ENCODE measurements at regions not wholly inside any gene's neighbourhood (a gene's known extent, or its start where the extent isn't known, plus 50 kb on each side); places are given as distances from the start of the nearest gene placed in this dataset.

DNA sequence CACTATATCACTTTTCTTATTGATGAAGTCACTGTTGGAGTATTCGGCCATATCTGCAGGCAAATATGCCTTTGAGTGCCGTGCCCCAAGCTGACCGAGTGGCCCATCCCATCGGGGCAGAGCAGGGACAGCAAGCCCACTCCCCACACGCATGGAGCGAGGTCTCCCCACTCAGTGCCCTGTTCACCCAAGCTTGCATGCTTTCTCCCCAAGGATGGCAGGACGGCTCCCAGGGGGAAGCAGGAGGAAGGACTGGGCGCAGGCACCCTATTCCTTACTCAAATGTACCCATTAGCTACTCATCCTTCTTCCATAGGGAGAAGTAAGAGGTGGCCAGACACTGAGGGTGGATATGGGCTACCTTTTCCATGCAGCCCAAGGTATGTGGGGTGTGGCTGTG lies 309.0 kb downstream of the IRX1 start:
- no peak for DNase-seq
- peaks cover 11% of the 10 kb centered on the region for H3K27me3 Mint-ChIP-seq (ENCODE audit: low read depth)
- Histone ChIP-seq H4K5ac (ENCODE audit: insufficient read length, low read depth, low read length) (no peak overlapping the region), H3K14ac (ENCODE audit: insufficient read depth, low read length) (no peak overlapping the region), H3K27ac (ENCODE audit: insufficient read length, low read depth, low read length) (no peak overlapping the region), H4K91ac (ENCODE audit: insufficient read length, low read depth, low read length) (no peak overlapping the region), H3T11ph (ENCODE audit: low read length) (no peak overlapping the region), H2BK12ac (ENCODE audit: insufficient read length, low read depth, low read length) (no peak overlapping the region), H3K4me1 (ENCODE audit: insufficient read depth, low read length) (no peaks in the 10 kb centered on the region), H3K23me2 (ENCODE audit: insufficient read length, low read depth, low read length, poor library complexity, severe bottlenecking) (no peaks in the 10 kb centered on the region), H4K20me1 (ENCODE audit: control insufficient read depth, insufficient read depth, insufficient read length) (no peaks in the 10 kb centered on the region), H3K56ac (ENCODE audit: insufficient read length, low read depth, low read length) (no peak overlapping the region), H3K9ac (ENCODE audit: extremely low read depth, insufficient read length, low read length) (no peak overlapping the region), H3K23ac (ENCODE audit: insufficient read length, low read depth, low read length) (no peak overlapping the region), H3K79me1 (ENCODE audit: insufficient read depth, low read depth, low read length, poor library complexity, severe bottlenecking) (no peaks in the 10 kb centered on the region), H3K4me2 (ENCODE audit: insufficient read depth, insufficient read length, low read length) (no peak overlapping the region), H3K79me2 (ENCODE audit: insufficient read depth, low read length) (no peaks in the 10 kb centered on the region), H2AFZ (ENCODE audit: low read length) (no peak overlapping the region), H3K18ac (ENCODE audit: insufficient read length, low read depth, low read length) (no peak overlapping the region), H2BK120ac (ENCODE audit: low read depth, low read length, poor library complexity, severe bottlenecking) (no peak overlapping the region), H2BK15ac (ENCODE audit: low read depth, low read length) (no peak overlapping the region), H2BK20ac (ENCODE audit: low read depth, low read length, poor library complexity, severe bottlenecking) (no peak overlapping the region), H2BK5ac (ENCODE audit: insufficient read length, low read length) (no peak overlapping the region), H3K9me3 (ENCODE audit: control insufficient read depth, low read depth, low read length) (no peaks in the 10 kb centered on the region), H2AK5ac (ENCODE audit: insufficient read length, low read length) (no peak overlapping the region), H3K27me3 (ENCODE audit: insufficient read depth, low read length) (no peaks in the 10 kb centered on the region), H4K8ac (replicated peaks; ENCODE audit: insufficient read length, low read depth, low read length) (no peak overlapping the region), H3K4ac (ENCODE audit: low read depth, low read length) (no peak overlapping the region)
- peaks cover 0 to 2% of the 10 kb centered on the region in 2 experiments; a peak in 2 of 5 replicates for H3K9me3 Mint-ChIP-seq
- no peaks in the 10 kb centered on the region for H3K36me3 Mint-ChIP-seq (ENCODE audit: insufficient read depth in 1 of 3, low read depth in 3 of 3)
- peaks cover 0 to under 1% of the 10 kb centered on the region in 2 experiments; a peak in 1 of 4 replicates for H3K4me1 Mint-ChIP-seq
- H3K27ac Mint-ChIP-seq: no peak overlapping the region
- H3K4me3 Mint-ChIP-seq: no peak overlapping the region
- TF ChIP-seq CTCF (conservative IDR thresholded peaks at IDR 0.05): no peak
- WGBS (ENCODE audit: extremely low coverage, insufficient read length, low lambda C conversion rate): no CpG with 5 or more reads among the region's 8 CpGs

Data from H9 (cell line).